ENCODE measurements at regions not wholly inside any gene's neighbourhood (a gene's known extent, or its start where the extent isn't known, plus 50 kb on each side); places are given as distances from the start of the nearest gene placed in this dataset.
"Not testable (repeated sequence)": the region's sequence is repeated elsewhere in the genome, so short reads cannot be mapped to it uniquely, and the experiment has no call there.

DNA sequence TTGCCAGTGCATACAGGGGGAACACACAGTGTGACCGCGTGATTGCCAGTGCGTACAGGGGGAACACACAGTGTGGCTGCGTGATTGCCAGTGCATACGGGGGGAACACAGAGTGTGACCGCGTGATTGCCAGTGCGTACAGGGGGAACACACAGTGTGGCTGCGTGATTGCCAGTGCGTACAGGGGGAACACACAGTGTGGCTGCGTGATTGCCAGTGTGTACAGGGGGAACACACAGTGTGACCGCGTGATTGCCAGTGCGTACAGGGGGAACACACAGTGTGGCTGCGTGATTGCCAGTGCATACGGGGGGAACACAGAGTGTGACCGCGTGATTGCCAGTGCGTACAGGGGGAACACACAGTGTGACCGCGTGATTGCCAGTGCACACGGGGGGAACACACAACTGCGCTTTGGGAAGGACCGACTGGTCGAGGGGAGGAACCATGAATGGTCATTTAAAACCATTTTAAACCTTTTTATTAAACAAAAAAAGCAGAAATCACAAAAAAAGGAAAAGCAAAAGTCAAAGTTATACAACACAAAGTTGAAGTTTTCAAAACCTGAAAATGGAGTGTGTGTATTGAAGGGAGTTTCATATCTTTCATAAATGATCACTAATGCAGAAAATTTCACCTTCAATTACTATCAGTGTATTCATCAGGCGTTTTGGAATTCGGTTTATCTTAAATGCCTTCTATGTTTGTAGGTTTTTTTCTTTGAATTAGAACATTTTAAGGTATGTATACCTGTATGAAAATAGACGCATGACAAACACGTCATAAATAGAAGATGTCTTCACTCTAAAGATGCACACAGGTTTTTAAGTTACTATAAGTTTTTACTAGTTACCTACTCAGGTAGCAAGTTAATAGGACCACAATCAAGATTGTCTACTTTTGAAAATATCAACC, 141.0 kb downstream of the RTP5 start:
- DNase-seq: not testable (repeated sequence)

DNA sequence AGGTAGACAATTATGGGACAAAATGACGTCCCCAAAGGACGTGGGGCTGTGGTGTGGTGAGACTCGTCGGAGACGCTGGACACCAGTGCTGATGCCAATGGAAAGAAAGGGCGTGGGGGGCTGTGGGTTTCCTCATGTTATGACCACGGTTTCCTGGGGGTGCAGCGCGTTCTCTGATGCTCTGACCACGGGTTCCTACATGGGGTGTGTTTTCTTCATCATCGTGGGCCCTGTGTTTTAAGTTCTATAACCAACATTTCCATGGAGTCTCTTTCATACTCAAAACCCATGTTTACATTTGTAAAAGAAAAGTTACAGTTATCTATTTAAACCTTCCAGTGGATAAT, 141.6 kb downstream of the RTP5 start:
- no peak for DNase-seq

GRCh38 chr2:242011516-242011915, 142.0 kb downstream of the RTP5 start:
- no peak for DNase-seq

GRCh38 chr2:242011991-242012764, 142.6 kb downstream of the RTP5 start:
- no peak for DNase-seq

GRCh38 chr2:242012956-242013764, 143.6 kb downstream of the RTP5 start:
- no peak for DNase-seq

DNA sequence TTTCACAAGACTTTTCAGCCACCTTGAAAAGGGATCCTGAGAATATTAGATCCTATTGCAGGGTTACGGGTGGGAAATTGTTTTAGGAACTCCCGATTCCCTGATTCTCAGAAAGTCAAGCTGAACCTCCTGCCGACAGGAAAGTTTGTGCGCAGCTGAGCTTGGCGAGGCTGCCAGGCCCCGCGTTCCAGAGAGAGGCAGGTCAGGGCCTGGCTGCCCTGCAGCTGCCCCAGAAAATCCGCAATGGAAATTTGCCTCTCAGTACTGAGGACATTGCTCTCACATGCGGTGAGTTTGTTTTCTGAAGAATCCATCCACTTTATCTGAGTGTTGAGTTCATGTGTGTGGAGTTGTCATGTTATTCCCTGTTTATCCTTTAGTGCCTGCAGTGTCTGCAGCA, 144.2 kb downstream of the RTP5 start:
- no peak for DNase-seq

DNA sequence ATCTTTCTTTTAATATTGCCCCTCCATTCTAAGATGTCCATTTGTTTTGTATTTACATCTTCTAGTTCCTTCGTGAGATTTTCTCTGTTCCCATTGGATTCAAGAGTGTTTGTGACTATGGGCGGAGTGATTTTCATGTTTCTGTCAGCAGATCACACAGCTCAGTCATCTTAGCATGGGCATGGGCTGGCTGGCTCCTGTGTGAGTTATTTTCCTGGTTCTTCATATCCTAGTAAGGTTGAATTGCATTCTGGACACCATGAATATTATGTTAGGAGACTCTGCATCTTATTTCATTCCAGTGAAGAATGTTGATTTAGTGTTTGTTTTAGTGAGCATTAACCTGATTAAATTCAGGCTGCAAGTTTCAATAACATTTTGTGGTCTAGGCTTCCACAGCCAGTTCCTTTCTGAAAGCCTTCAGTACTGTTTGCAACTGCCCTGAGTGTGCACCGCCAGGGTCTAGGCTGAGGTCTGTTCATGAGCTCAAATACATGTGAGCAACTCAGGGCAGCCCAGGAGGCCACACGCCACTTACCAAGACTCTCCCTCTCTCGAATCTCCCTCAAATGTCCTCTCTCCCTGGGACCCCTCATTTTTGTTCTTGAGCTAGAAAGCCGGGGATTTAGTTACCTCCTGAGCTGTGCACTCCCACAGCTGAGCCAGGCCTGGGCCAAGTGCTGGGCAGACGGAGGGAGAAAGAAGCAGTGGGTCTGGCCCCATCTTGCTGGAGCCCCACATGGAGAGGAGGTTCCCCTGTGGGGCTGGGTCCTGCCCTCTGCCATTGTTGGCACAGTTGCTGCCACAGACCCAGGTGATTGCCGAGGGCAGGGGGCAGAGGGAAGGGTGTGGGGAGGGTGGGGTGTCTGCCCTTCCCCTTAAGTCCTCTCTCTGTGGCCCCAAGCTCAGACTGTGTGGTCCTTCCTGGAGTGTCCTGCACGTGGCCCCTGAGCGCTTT, 145.9 kb downstream of the RTP5 start:
- no peak for DNase-seq

GRCh38 chr2:242017086-242017485, 147.6 kb downstream of the RTP5 start:
- DNase-seq: no peak

GRCh38 chr2:242018416-242018815, 148.9 kb downstream of the RTP5 start:
- not testable (repeated sequence) for DNase-seq

GRCh38 chr2:242019344-242019743, 149.8 kb downstream of the RTP5 start:
- no peak for DNase-seq

- DNase-seq: no peak
Measured at GRCh38 chr2:242020196-242021004, 150.9 kb downstream of the RTP5 start.

- DNase-seq: no peak
Measured at GRCh38 chr2:242022550-242023290, 153.2 kb downstream of the RTP5 start.

GRCh38 chr2:242024751-242025355, 155.3 kb downstream of the RTP5 start:
- DNase-seq: no peak

DNA sequence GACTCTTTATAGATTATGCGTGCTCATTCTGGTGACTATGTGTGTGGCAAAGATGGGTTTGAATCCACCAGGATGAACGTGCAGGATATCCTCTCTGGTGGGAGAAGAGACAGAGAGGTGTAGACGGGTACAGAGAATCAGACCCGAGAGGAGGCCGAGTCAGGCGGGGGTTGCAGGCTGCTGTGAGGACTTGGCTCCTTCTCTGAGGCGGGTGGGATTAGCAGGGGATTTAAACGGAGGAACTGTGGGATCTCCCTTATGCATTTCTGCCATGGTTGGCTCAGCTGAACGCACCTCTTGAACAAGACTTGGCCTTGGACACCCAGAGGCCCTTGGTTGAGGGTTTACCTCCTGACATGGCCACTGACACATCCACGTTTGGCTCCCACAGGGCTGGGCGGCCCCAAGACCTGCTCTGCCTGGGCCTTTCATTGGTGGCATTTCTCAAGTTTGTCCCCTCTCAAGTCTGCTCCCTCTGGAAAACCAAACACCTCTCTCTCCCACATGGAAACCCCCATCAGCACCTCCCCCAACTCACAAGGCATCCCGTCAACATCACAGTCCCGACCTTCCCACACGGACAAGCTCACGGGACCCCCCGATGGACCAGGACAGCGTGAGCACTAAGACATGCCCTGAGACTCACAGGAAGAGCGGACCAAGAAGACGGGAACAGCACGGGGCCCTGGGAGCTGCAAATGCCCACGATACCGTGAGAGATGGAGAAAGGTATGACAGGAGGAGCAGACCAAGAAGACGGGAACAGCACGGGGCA, 158.3 kb downstream of the RTP5 start:
- DNase-seq: no peak

- no peak for DNase-seq
Measured at GRCh38 chr2:242029422-242030225, 160.1 kb downstream of the RTP5 start.

- no peak for DNase-seq
Measured at GRCh38 chr2:242030226-242030575, 160.7 kb downstream of the RTP5 start.

- no peak for DNase-seq
Measured at GRCh38 chr2:242030858-242031257, 161.3 kb downstream of the RTP5 start.

DNA sequence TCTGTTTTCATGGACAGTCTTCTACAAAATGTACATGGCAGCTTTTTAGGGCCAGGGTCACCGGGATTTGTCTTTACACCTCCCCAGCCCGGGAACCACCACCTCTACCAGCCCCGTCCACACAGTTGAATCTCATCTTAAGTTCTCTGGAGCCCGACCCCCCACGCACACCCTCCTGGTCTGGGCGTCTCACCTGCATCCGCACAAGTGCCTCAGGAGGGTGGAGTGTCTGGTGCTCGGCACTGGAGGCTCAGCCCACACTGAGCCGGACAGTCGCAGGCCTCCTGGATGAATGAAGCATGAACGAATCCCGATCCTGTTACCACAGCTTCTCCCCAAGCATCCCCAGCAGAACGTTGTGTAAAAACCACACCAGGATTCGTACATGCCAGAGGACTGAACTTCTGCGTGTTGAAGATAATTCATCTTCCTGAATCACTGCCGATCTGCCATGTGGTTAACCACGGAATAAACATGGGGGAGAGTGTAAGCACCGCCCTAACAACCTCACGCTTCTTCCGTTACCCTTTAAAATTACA, 162.0 kb downstream of the RTP5 start:
- DNase-seq: no peak

Data from NCI-H510A treated with DMSO at 0.1 percent for 48 hours (cell line).